ENCODE measurements at regions not wholly inside any gene's neighbourhood (a gene's known extent, or its start where the extent isn't known, plus 50 kb on each side); places are given as distances from the start of the nearest gene placed in this dataset.

DNA sequence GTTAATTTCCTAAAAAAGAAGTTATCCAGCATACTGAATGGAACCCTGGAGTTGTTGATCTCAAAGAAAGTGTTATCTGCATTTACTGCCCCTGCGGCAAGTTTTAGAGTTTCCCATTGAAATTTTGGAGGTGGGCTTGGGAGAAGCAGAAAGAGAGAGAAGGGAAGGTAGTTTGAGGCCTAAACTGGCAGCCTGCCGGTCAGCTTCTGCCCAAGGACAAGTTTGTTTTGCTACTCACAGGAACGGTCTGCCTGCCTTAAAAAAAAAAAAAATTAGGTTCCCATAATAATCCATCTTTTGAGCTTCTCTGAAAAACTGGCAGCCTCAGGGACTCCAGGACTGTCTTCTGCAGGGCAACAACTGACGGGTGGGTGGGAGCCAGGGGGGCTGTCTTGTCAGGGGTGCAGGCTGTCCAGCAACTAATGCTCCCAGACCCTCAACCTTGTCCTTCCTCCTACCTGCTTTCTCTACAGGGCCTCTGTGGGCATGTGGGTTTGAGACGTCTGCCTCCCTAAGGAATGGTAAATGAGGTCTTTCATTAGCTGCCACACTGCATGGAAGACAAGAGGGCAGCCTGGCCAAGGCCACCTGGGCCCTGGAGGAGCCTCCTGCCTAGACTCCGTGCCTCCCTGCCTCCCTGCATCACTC is 176.1 kb upstream of the KCNG1 start:
- H3K4me3 ChIP-seq: no peak overlapping the region
- DNase-seq (ENCODE audit: low read depth in 1 of 2, low spot score in 1 of 2): no peak
- H3K9me3 ChIP-seq (ENCODE audit: low read depth): no peaks in the 10 kb centered on the region
- H3K4me1 ChIP-seq (ENCODE audit: low read depth): no peaks in the 10 kb centered on the region
- TF ChIP-seq, protein P1, sequence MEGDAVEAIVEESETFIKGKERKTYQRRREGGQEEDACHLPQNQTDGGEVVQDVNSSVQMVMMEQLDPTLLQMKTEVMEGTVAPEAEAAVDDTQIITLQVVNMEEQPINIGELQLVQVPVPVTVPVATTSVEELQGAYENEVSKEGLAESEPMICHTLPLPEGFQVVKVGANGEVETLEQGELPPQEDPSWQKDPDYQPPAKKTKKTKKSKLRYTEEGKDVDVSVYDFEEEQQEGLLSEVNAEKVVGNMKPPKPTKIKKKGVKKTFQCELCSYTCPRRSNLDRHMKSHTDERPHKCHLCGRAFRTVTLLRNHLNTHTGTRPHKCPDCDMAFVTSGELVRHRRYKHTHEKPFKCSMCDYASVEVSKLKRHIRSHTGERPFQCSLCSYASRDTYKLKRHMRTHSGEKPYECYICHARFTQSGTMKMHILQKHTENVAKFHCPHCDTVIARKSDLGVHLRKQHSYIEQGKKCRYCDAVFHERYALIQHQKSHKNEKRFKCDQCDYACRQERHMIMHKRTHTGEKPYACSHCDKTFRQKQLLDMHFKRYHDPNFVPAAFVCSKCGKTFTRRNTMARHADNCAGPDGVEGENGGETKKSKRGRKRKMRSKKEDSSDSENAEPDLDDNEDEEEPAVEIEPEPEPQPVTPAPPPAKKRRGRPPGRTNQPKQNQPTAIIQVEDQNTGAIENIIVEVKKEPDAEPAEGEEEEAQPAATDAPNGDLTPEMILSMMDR (IDR thresholded peaks at IDR 0.05; ENCODE audit: low read depth, low read length): no peak
- H3K27me3 ChIP-seq: no peaks in the 10 kb centered on the region
- no peaks in the 10 kb centered on the region for H3K36me3 ChIP-seq
- no peak overlapping the region for H3K27ac ChIP-seq

DNA sequence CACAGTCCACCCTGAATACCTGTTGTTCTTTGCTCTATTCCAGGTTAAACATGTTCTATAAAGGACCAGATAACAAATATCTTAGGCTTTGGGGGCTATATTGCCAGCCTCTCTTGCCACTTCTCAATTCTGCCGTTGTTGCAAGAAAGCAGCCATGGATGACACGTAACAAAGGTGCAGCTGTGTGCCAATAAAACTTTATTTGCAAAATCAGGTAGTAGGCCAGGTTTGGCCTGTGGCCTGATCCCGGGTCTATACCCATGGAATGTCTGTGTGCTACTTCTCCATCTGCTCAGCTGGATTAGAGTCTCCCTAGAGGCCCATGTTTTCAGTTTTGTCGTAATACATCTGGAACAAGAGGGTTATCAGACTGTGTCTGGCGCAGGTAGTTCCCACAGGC is 175.3 kb upstream of the KCNG1 start:
- no peak for DNase-seq (ENCODE audit: low read depth in 1 of 2, low spot score in 1 of 2)
- Histone ChIP-seq H3K27me3 (no peaks in the 10 kb centered on the region), H3K4me3 (no peak overlapping the region), H3K9me3 (ENCODE audit: low read depth) (no peaks in the 10 kb centered on the region), H3K27ac (no peak overlapping the region), H3K36me3 (no peaks in the 10 kb centered on the region), H3K4me1 (ENCODE audit: low read depth) (no peaks in the 10 kb centered on the region)
- TF ChIP-seq, protein P1 (IDR thresholded peaks at IDR 0.05; ENCODE audit: low read depth, low read length): no peak

DNA sequence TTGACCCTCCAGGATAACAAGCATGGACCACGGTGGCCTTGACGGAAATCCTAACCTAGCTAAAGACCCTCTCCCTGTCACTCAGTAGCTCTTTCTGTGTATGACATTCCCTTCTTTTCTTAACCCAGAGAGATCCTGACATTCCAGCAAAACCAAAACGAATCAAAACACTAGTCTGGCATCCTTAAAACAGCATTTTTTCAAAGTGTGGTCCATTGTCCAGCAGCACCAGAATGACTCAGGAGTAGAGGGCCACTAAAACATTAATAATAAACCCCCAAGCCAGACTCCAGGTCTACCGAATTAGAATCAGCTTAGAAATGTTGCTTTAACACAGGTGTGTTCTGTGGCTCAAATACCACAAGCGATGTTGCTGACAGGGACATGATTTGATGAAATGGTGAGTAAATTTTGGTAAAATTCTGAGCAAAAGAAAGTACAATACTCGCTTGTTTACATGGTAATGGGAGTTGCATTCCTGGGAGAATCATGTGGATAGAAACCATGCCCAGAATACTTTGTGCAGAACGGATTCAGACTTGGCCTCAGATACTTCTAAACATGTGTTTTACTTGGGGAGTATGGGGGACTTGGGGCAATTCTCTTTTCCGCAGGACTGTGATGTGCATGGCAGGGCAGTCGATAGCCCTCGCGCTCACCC is 174.2 kb upstream of the KCNG1 start:
- no peak for DNase-seq (ENCODE audit: low read depth in 1 of 2, low spot score in 1 of 2)
- TF ChIP-seq, protein P1 (IDR thresholded peaks at IDR 0.05; ENCODE audit: low read depth, low read length): no peak
- H3K9me3 ChIP-seq (ENCODE audit: low read depth): no peaks in the 10 kb centered on the region

DNA sequence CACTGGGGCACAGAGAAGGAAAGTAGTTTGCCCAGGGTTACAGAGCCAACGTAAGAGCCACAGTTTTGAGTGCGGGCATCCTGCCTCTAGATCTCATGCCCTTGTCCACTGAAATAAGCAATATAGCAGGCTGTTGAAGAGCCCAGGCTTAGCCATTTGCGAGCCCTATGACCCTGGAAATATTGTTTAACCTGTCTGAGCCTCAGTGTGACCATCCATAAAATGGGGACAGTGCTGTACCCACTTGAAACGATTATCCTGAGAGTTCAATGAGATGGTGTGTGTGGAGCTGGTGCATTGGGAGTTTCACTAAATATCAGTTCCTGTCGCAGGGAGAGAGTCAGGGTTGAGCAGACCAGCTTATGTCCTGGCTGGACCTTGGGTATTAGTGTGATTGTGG is 173.1 kb upstream of the KCNG1 start:
- H3K4me1 ChIP-seq (ENCODE audit: low read depth): peaks cover 4% of the 10 kb centered on the region
- no peak overlapping the region for H3K4me3 ChIP-seq
- no peaks in the 10 kb centered on the region for H3K36me3 ChIP-seq
- TF ChIP-seq, protein P1 (IDR thresholded peaks at IDR 0.05; ENCODE audit: low read depth, low read length): no peak
- DNase-seq (ENCODE audit: low read depth in 1 of 2, low spot score in 1 of 2): no peak
- H3K27ac ChIP-seq: no peak overlapping the region
- H3K27me3 ChIP-seq: no peaks in the 10 kb centered on the region
- no peaks in the 10 kb centered on the region for H3K9me3 ChIP-seq (ENCODE audit: low read depth)

More for the DNA sequence above, 174.2 kb upstream of the KCNG1 start:
- no peaks in the 10 kb centered on the region for H3K4me1 ChIP-seq (ENCODE audit: low read depth)
- no peaks in the 10 kb centered on the region for H3K27me3 ChIP-seq
- H3K36me3 ChIP-seq: no peaks in the 10 kb centered on the region
- no peak overlapping the region for H3K27ac ChIP-seq
- no peak overlapping the region for H3K4me3 ChIP-seq

DNA sequence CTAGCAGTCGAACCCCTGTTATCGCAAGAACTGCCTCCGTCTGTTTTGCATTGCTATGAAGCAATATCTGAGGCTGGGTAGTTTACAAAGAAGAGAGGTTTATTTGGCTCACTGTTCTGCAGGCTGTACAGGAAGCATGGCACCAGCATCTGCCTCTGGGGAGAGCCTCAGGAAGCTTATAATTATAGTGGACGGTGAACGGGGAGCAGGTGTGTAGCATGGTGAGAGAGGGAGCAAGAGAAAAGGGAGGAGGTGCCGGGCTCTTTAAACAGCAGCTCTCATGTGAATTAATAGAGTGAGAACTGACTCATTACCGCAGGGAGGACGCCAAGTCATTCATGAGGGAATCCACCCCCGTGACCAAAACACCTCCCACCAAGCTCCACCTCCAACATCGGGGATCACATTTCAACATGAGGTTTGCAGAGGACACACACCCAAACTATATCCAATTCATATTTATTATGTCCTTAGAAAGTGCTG is 172.6 kb upstream of the KCNG1 start:
- TF ChIP-seq, protein P1 (IDR thresholded peaks at IDR 0.05; ENCODE audit: low read depth, low read length): no peak
- Histone ChIP-seq H3K4me1 (ENCODE audit: low read depth) (peaks cover 10% of the 10 kb centered on the region), H3K9me3 (ENCODE audit: low read depth) (no peaks in the 10 kb centered on the region), H3K27me3 (no peaks in the 10 kb centered on the region), H3K4me3 (no peak overlapping the region), H3K36me3 (no peaks in the 10 kb centered on the region), H3K27ac (no peak overlapping the region)
- peak in 1 of 2 donors; percentile 52 for DNase-seq (ENCODE audit: low read depth in 1 of 2, low spot score in 1 of 2)
